ENCODE measurements at regions not wholly inside any gene's neighbourhood (a gene's known extent, or its start where the extent isn't known, plus 50 kb on each side); places are given as distances from the start of the nearest gene placed in this dataset.

- DNase-seq (ENCODE audit: low spot score), result no peak
These were observed 52.5 kb upstream of the C11orf58 start for GRCh38 chr11:16685914-16686313.

- DNase-seq (ENCODE audit: low spot score), result no peak
These were observed 59.9 kb upstream of the C11orf58 start for GRCh38 chr11:16678466-16679116.

- DNase-seq (ENCODE audit: low spot score), result no peak
These were observed 68.5 kb upstream of the C11orf58 start for GRCh38 chr11:16669799-16670415.

GRCh38 chr11:16632295-16633200 lies 105.9 kb upstream of the C11orf58 start:
- DNase-seq (ENCODE audit: low spot score), result no peak

GRCh38 chr11:16630651-16631050 lies 107.8 kb upstream of the C11orf58 start:
- no peak for DNase-seq (ENCODE audit: low spot score)

- no peak for DNase-seq (ENCODE audit: low spot score)
These were observed 120.0 kb upstream of the C11orf58 start for GRCh38 chr11:16618431-16618830.

- DNase-seq (ENCODE audit: low spot score), result no peak
These were observed 123.0 kb upstream of the C11orf58 start for GRCh38 chr11:16615480-16615879.

GRCh38 chr11:16613512-16614381 lies 124.7 kb upstream of the C11orf58 start:
- peak; percentile 75 for DNase-seq (ENCODE audit: low spot score)

- DNase-seq (ENCODE audit: low spot score), result no peak
These were observed 125.3 kb upstream of the C11orf58 start for GRCh38 chr11:16613262-16613511.

GRCh38 chr11:16612566-16613261 lies 125.7 kb upstream of the C11orf58 start:
- no peak for DNase-seq (ENCODE audit: low spot score)

GRCh38 chr11:16611926-16612565 lies 126.4 kb upstream of the C11orf58 start:
- no peak for DNase-seq (ENCODE audit: low spot score)

GRCh38 chr11:16611401-16611921 lies 127.0 kb upstream of the C11orf58 start:
- DNase-seq (ENCODE audit: low spot score), result no peak

- DNase-seq (ENCODE audit: low spot score), result no peak
These were observed 127.6 kb upstream of the C11orf58 start for GRCh38 chr11:16610738-16611388.

GRCh38 chr11:16610213-16610737 lies 128.2 kb upstream of the C11orf58 start:
- no peak for DNase-seq (ENCODE audit: low spot score)

- DNase-seq (ENCODE audit: low spot score), result no peak
These were observed 128.7 kb upstream of the C11orf58 start for GRCh38 chr11:16609769-16610168.

GRCh38 chr11:16607675-16608644 lies 130.5 kb upstream of the C11orf58 start:
- DNase-seq (ENCODE audit: low spot score), result no peak

- no peak for DNase-seq (ENCODE audit: low spot score)
These were observed 131.4 kb upstream of the C11orf58 start for GRCh38 chr11:16606784-16607674.
